Activated CD4-positive, alpha-beta memory T cell treated with anti-CD3 and anti-CD28 coated beads, Interleukin-2, amount 10 ng/mL, durations not matched to agents 7 days and 5 days (primary cell): ENCODE measurements at regions not wholly inside any gene's neighbourhood (a gene's known extent, or its start where the extent isn't known, plus 50 kb on each side); places are given as distances from the start of the nearest gene placed in this dataset.

Source experiments
- CTCF ChIA-PET: fragments of 350-600 bp; sonication (Branson Sonifier 250); formaldehyde crosslinking; loops from one replicate; lab custom pipeline; 2021; ENCODE audit warnings: antibody characterized with exemption, inconsistent platforms; lab: Charles Lee
- POLR2A ChIA-PET: fragments of 350-600 bp; sonication (Branson Sonifier 250); formaldehyde crosslinking; loops from one replicate; lab custom pipeline; 2021; ENCODE audit warnings: antibody characterized with exemption; lab: Charles Lee
- DNase-seq: peaks from one replicate; pipeline ENCODE4 v3.0.0-alpha.2; 2020
- H3K27ac Mint-ChIP-seq: one replicate; pipeline ENCODE4 v1.8.0; 2021; ENCODE audit warnings: mild to moderate bottlenecking, mixed read lengths
- H3K27me3 Mint-ChIP-seq: one replicate; pipeline ENCODE4 v1.8.0; 2021; ENCODE audit warnings: mixed read lengths
- H3K36me3 Mint-ChIP-seq: one replicate; pipeline ENCODE4 v1.8.0; 2021; ENCODE audit warnings: low read depth, mixed read lengths
- H3K4me1 Mint-ChIP-seq: one replicate; pipeline ENCODE4 v1.8.0; 2021; ENCODE audit warnings: mixed read lengths
- H3K4me3 Mint-ChIP-seq: one replicate; pipeline ENCODE4 v1.8.0; 2021; ENCODE audit warnings: mild to moderate bottlenecking, mixed read lengths
- H3K9me3 Mint-ChIP-seq: one replicate; pipeline ENCODE4 v1.8.0; 2021; ENCODE audit warnings: mixed read lengths

GRCh38 chr3:86561215-86561614 lies 429.7 kb downstream of the VGLL3 start:
- CTCF ChIA-PET: no interaction called here
- Mint-ChIP-seq H3K4me3 (no peak overlapping the region), H3K27ac (no peak overlapping the region), H3K36me3 (no peaks in the 10 kb centered on the region), H3K27me3 (no peaks in the 10 kb centered on the region), H3K9me3 (no peaks in the 10 kb centered on the region), H3K4me1 (no peaks in the 10 kb centered on the region)
- DNase-seq: no peak
- POLR2A ChIA-PET: no interaction called here

DNA sequence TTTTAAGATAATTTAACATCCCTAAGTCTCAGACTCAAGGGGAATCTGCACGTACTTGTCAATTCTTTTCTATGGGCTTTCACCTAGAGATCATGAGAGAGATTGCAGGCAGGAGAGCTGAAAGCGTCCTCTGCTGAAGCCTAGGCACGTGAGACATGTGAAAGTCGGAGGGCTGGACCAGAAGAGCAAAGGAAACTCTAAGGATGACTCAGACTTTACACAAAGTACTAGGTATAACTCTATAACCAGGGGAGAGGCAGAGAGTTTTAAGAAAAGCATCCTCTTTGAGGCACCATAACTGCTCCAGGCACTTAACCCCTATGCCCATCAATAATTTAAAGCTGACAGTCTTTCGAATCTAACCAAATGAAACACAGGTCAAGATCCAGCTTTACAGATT lies 436.6 kb downstream of the VGLL3 start:
- no peak for DNase-seq
- H3K27me3 Mint-ChIP-seq: no peaks in the 10 kb centered on the region
- peaks cover 2% of the 10 kb centered on the region for H3K9me3 Mint-ChIP-seq
- POLR2A ChIA-PET: no interaction called here
- H3K27ac Mint-ChIP-seq: no peak overlapping the region
- CTCF ChIA-PET: no interaction called here
- H3K4me1 Mint-ChIP-seq: no peaks in the 10 kb centered on the region
- no peak overlapping the region for H3K4me3 Mint-ChIP-seq
- H3K36me3 Mint-ChIP-seq: no peaks in the 10 kb centered on the region

DNA sequence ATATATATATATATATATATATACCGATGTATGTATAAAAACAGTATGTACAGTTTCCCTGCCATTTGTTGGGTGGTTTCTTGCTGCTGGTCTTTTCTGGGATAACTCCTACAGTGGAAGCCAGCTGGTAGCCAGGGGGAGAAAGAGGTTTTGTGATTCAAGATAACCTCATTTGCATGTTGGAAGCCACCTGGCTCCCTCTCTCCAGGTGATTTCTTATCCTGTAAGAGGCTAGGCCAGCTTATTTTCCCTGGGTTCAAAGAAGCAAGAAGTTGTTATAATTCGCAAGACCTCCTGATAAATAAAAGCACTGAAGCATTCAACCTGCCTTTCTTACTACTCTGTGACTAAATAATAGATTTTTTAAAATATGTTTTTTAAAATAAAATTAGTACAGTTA lies 443.3 kb downstream of the VGLL3 start:
- H3K27ac Mint-ChIP-seq: no peak overlapping the region
- no peak for DNase-seq
- no peaks in the 10 kb centered on the region for H3K36me3 Mint-ChIP-seq
- CTCF ChIA-PET: no interaction called here
- H3K4me3 Mint-ChIP-seq: no peak overlapping the region
- H3K4me1 Mint-ChIP-seq: no peaks in the 10 kb centered on the region
- H3K27me3 Mint-ChIP-seq: no peaks in the 10 kb centered on the region
- POLR2A ChIA-PET: no interaction called here
- peaks cover 6% of the 10 kb centered on the region for H3K9me3 Mint-ChIP-seq

GRCh38 chr3:86537171-86537570 lies 453.8 kb downstream of the VGLL3 start:
- Mint-ChIP-seq H3K4me3 (no peak overlapping the region), H3K27ac (no peak overlapping the region), H3K36me3 (no peaks in the 10 kb centered on the region), H3K9me3 (no peaks in the 10 kb centered on the region), H3K4me1 (no peaks in the 10 kb centered on the region), H3K27me3 (no peaks in the 10 kb centered on the region)
- no peak for DNase-seq
- CTCF ChIA-PET: no interaction called here
- POLR2A ChIA-PET: no interaction called here

DNA sequence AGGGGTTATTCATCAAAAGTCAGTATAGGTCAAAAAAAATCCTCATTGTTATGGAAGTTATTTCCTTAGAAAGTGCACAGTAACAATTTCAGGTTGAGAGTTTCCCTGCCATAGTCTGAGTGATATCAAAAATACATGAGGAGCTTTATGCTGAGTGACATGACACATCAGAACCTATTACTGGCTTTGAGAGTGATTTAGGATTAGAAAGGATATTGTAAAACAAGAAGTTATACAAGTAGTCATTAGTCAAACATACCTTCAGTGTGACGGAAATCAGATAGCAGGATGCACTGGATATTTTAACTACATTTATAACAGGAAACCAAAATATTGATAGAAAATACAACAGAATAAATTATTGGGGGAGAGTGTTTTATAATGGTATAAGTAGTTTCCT lies 471.1 kb downstream of the VGLL3 start:
- POLR2A ChIA-PET: no interaction called here
- no peaks in the 10 kb centered on the region for H3K4me1 Mint-ChIP-seq
- H3K27me3 Mint-ChIP-seq: no peaks in the 10 kb centered on the region
- H3K27ac Mint-ChIP-seq: no peak overlapping the region
- no peaks in the 10 kb centered on the region for H3K36me3 Mint-ChIP-seq
- CTCF ChIA-PET: no interaction called here
- no peak for DNase-seq
- H3K4me3 Mint-ChIP-seq: no peak overlapping the region
- H3K9me3 Mint-ChIP-seq: no peaks in the 10 kb centered on the region

GRCh38 chr3:86481636-86482035 lies 509.3 kb downstream of the VGLL3 start:
- POLR2A ChIA-PET: no interaction called here

DNA sequence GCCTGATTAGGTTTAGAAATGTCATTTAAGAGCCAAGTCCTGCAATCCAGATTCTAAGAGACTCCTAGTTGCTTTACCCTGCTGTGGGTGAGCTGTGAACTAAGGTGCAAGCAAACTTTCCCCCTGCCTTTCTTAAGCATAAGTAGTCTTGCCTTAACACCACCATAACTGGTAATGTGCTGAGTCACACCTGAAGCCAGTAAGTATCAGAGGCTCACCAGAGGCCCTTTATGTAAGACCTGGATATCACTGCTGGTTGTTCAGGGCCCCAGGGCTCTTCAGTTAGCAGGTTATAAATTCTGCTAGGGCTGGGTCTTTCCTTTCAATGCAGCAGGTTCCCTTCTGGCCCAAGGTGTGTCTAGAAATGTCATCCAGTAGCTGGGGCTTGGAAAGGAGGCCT lies 509.9 kb downstream of the VGLL3 start:
- CTCF ChIA-PET: no interaction called here
- Mint-ChIP-seq H3K4me3 (no peak overlapping the region), H3K36me3 (no peaks in the 10 kb centered on the region)

More at GRCh38 chr3:86481636-86482035, 509.3 kb downstream of the VGLL3 start:
- Mint-ChIP-seq H3K27ac (no peak overlapping the region), H3K4me3 (no peak overlapping the region), H3K9me3 (peaks cover 7% of the 10 kb centered on the region), H3K4me1 (no peaks in the 10 kb centered on the region), H3K36me3 (no peaks in the 10 kb centered on the region), H3K27me3 (no peaks in the 10 kb centered on the region)
- DNase-seq: no peak
- CTCF ChIA-PET: no interaction called here

DNA sequence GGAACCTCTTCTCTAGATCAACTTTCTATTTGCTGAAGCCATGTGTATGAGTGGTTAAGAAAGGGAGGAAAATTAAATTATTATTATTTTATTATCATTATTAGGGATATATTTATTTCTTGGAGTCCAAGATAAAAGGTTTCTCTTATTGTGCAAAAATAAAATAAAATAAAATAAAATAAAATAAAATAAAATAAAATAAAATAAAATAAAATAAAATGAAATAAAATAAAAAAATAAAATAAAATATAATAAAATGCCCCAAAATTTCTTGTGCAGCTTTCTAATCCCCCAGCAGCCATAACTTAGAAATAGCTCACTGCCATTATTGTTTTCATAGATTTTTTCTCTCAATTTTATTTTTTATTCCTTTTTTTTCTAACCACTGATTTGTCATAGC lies 526.8 kb downstream of the VGLL3 start:
- Mint-ChIP-seq H3K9me3 (no peaks in the 10 kb centered on the region), H3K36me3 (no peaks in the 10 kb centered on the region), H3K27ac (no peak overlapping the region), H3K4me1 (no peaks in the 10 kb centered on the region), H3K27me3 (no peaks in the 10 kb centered on the region), H3K4me3 (no peak overlapping the region)
- ChIA-PET POLR2A (no interaction called here), CTCF (no interaction called here)
- DNase-seq: no peak

More for the DNA sequence above, 509.9 kb downstream of the VGLL3 start:
- no peaks in the 10 kb centered on the region for H3K4me1 Mint-ChIP-seq
- DNase-seq: no peak
- POLR2A ChIA-PET: no interaction called here
- no peak overlapping the region for H3K27ac Mint-ChIP-seq
- no peaks in the 10 kb centered on the region for H3K27me3 Mint-ChIP-seq
- peaks cover 7% of the 10 kb centered on the region for H3K9me3 Mint-ChIP-seq

DNA sequence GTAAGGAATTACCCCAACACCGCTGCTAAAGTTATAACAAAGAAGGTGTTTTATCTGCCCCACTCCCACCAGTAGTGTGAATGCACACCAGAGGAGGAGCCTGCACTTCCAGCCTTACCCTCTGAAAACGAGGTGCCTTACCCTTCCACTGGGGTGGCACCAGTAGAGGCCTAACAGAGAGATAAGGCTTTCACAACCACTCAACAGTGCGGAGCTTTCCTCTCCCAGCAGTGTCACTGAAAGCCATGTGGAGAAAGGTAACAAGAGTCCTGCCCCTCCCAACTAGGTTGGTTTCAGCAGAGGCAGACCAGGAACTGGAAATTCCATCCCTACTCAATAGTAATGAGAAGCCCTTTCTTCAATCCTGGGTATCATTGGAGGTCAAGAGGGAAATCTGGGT lies 539.2 kb downstream of the VGLL3 start:
- Mint-ChIP-seq H3K9me3 (peaks cover 2% of the 10 kb centered on the region), H3K27ac (no peak overlapping the region), H3K4me1 (no peaks in the 10 kb centered on the region), H3K36me3 (no peaks in the 10 kb centered on the region), H3K27me3 (no peaks in the 10 kb centered on the region), H3K4me3 (no peak overlapping the region)
- no peak for DNase-seq
- CTCF ChIA-PET: interaction anchor here (0.7 kb wide), 1 partner anchor 19 kb away, joined by 3 read pairs; no protein-coding TSS in a partner anchor
- POLR2A ChIA-PET: no interaction called here

DNA sequence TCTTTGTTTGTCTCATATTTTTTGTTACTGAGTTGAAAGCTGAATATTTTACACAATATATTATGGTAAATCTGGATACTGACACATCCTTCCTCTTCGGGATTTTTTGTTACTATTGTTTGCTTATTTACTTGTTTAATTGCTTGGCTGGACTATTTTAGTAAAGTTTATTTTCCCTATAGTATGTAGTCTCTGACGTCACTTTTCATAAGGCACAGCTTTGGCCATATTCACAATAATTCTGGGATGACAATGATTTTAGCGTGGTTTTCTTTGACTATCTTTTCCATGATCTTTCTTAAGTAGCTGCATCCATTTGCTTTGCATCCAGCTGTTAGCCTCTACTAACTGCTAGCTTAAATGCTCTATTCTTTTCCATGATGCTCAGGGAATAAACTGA lies 552.4 kb downstream of the VGLL3 start:
- no peak overlapping the region for H3K27ac Mint-ChIP-seq
- ChIA-PET POLR2A (no interaction called here), CTCF (no interaction called here)
- no peak overlapping the region for H3K4me3 Mint-ChIP-seq
- no peaks in the 10 kb centered on the region for H3K27me3 Mint-ChIP-seq
- H3K36me3 Mint-ChIP-seq: no peaks in the 10 kb centered on the region
- H3K9me3 Mint-ChIP-seq: no peaks in the 10 kb centered on the region
- no peak for DNase-seq
- no peaks in the 10 kb centered on the region for H3K4me1 Mint-ChIP-seq

DNA sequence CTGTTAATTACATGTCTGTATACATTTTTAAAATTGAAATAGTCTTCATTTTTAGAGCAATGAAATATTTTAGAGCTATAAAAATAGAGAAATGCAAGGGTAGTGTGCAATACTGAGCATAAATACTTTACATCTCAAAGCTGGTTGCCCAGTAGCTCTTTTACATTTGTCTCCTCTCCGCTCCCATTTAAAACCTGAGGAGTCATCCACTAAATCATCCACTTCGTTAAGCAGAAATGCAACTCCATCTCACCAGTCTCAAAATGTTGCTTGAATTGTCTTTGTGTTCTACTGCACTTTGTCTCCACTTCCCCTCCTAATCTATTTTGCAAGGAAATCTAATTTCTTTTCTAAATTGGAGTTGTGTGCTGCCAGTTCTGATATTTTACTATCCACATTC lies 563.6 kb downstream of the VGLL3 start:
- Mint-ChIP-seq H3K4me3 (no peak overlapping the region), H3K36me3 (no peaks in the 10 kb centered on the region), H3K27me3 (no peaks in the 10 kb centered on the region), H3K4me1 (no peaks in the 10 kb centered on the region), H3K27ac (no peak overlapping the region), H3K9me3 (peaks cover 9% of the 10 kb centered on the region)
- no peak for DNase-seq
- CTCF ChIA-PET: no interaction called here
- POLR2A ChIA-PET: no interaction called here

- ChIA-PET POLR2A (no interaction called here), CTCF (no interaction called here)
- H3K27me3 Mint-ChIP-seq: no peaks in the 10 kb centered on the region
- no peak for DNase-seq
- no peaks in the 10 kb centered on the region for H3K4me1 Mint-ChIP-seq
- H3K9me3 Mint-ChIP-seq: peaks cover 20% of the 10 kb centered on the region
- H3K27ac Mint-ChIP-seq: no peak overlapping the region
- H3K4me3 Mint-ChIP-seq: no peak overlapping the region
- H3K36me3 Mint-ChIP-seq: no peaks in the 10 kb centered on the region
Observed at GRCh38 chr3:86420990-86421739, 569.8 kb downstream of the VGLL3 start.

DNA sequence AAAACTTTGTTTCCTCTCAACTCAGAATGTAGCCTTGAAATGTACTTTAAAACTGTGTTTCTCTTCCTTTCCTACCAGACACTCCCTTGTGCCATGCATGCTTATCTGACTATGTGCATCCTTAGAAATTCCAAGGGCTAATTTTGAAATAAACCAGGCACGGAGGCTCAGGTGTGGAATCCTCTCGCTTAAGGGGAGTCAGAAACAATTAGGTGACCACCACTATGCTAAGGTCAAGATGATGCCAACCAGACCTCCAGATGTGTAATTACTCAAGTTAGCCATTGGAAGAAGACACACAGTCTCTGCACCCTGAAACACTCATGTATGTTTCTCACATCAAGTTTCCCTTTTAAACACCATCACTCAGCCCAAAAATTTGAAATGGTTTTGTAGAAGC lies 572.1 kb downstream of the VGLL3 start:
- DNase-seq: no peak
- Mint-ChIP-seq H3K4me1 (no peaks in the 10 kb centered on the region), H3K36me3 (no peaks in the 10 kb centered on the region), H3K9me3 (peaks cover 10% of the 10 kb centered on the region), H3K27ac (no peak overlapping the region), H3K27me3 (no peaks in the 10 kb centered on the region), H3K4me3 (no peak overlapping the region)
- ChIA-PET CTCF (no interaction called here), POLR2A (no interaction called here)

DNA sequence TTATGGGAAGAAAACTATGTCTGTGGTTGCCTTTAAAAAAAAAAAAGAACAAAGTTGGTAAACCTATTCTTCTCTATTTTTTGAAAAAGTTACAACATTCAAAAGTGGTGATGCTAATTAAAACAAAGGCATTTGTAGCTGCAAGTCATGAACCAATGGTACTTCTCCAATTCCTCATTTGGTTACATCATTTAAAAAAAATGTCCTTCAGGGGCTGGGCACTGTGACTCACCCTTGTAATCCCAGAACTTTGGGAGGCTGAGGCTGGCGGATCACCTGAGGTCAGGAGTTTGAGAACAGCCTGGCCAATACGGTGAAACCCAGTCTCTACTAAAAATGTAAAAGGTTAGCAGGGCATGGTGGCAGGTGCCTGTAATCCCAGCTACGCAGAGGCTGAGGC lies 574.6 kb downstream of the VGLL3 start:
- no peaks in the 10 kb centered on the region for H3K4me1 Mint-ChIP-seq
- no peaks in the 10 kb centered on the region for H3K27me3 Mint-ChIP-seq
- POLR2A ChIA-PET: no interaction called here
- DNase-seq: no peak
- no peak overlapping the region for H3K4me3 Mint-ChIP-seq
- H3K36me3 Mint-ChIP-seq: no peaks in the 10 kb centered on the region
- no peak overlapping the region for H3K27ac Mint-ChIP-seq
- CTCF ChIA-PET: no interaction called here
- peaks cover 17% of the 10 kb centered on the region for H3K9me3 Mint-ChIP-seq
